ENCODE measurements at regions not wholly inside any gene's neighbourhood (a gene's known extent, or its start where the extent isn't known, plus 50 kb on each side); places are given as distances from the start of the nearest gene placed in this dataset.

GRCh38 chr14:49960453-49960852 is 67.6 kb downstream of the ARF6 start:
- TF ChIP-seq POLR2AphosphoS5 (IDR thresholded peaks at IDR 0.05; ENCODE audit: low read depth, low read length) (no peak), TAF1 (IDR thresholded peaks at IDR 0.05; ENCODE audit: borderline replicate concordance, low read depth, low read length) (no peak), POLR2A (IDR thresholded peaks at IDR 0.05; ENCODE audit: low read depth, low read length) (no peak)
